ENCODE measurements at regions not wholly inside any gene's neighbourhood (a gene's known extent, or its start where the extent isn't known, plus 50 kb on each side); places are given as distances from the start of the nearest gene placed in this dataset.
"Not testable (repeated sequence)": the region's sequence is repeated elsewhere in the genome, so short reads cannot be mapped to it uniquely, and the experiment has no call there.

DNA sequence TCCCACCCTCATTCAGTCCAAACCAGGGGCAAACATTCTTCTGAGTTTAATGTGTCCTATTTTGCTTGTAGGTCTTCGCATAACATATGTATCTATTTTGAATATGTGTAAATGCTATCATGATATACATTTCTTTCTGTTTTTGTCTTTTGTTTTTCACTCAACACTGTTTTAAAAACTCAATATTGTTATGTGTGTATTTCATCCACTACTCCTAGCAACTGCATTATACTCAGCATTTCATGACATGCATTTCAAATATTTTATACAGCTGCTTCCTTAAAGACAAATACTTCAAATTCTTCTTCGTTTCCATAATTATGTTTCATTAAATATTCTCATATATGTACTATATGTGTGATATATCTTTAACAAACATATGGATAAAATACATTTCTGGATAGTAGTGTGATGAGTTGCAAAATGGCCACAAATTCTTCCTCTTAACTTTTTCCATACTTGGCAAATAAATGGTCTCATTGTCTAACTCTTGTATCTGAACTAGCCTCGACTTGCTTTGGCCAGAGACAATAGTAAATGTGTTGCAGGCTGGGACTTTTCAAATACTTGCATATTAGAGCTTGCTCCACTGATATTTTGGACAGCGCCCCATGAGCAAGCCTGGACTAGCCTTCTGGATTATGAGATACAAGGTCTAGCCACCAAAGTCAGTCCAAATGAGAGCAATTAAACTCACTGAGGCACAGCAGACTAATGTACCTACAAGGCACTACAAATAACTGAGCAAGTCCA is 539.7 kb upstream of the KCND2 start:
- H3K4me3 ChIP-seq (ENCODE audit: low read depth, low read length) = no peak overlapping the region
- TF ChIP-seq, protein P1, sequence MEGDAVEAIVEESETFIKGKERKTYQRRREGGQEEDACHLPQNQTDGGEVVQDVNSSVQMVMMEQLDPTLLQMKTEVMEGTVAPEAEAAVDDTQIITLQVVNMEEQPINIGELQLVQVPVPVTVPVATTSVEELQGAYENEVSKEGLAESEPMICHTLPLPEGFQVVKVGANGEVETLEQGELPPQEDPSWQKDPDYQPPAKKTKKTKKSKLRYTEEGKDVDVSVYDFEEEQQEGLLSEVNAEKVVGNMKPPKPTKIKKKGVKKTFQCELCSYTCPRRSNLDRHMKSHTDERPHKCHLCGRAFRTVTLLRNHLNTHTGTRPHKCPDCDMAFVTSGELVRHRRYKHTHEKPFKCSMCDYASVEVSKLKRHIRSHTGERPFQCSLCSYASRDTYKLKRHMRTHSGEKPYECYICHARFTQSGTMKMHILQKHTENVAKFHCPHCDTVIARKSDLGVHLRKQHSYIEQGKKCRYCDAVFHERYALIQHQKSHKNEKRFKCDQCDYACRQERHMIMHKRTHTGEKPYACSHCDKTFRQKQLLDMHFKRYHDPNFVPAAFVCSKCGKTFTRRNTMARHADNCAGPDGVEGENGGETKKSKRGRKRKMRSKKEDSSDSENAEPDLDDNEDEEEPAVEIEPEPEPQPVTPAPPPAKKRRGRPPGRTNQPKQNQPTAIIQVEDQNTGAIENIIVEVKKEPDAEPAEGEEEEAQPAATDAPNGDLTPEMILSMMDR (IDR thresholded peaks at IDR 0.05; ENCODE audit: low read depth, low read length, missing control alignments) = no peak
- no peak for DNase-seq (ENCODE audit: low read depth)

DNA sequence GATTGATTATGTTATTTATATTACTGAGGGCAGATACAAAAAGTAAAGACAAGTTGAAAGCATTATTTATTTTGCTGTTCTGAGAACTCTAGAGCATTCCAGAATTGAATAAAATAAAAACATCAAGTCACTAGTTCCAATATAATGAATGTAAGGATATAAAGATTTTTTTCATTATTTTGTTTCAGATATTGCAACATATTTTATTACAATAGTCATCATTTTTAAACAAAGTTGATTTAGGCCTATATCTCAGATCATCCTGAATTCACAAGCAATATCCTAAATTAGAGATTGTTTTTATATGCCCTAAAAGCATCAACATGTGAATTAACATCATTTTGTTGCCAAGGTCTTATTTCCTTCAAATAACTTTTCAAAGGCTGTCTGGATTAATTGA is 535.6 kb upstream of the KCND2 start:
- no peak for DNase-seq (ENCODE audit: low read depth)
- TF ChIP-seq, protein P1 (IDR thresholded peaks at IDR 0.05; ENCODE audit: low read depth, low read length, missing control alignments) = no peak
- H3K4me3 ChIP-seq (ENCODE audit: low read depth, low read length) = no peak overlapping the region

DNA sequence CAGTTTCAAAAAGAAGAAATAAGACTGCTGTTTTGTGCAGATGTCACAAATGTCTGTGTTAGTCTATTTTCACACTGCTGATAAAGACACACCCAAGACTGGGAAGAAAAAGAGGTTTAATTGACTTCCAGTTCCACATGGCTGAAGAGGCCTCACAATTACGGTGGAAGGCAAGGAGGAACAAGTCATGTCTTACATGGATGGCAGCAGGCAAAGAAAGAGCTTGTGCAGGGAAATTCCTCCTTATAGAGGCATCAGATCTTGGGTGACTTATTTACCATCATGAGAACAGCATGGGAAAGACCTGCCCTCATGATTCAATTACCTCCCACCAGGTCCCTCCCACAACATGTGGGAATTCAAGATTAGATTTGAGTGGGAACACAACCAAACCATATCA is 527.7 kb upstream of the KCND2 start:
- DNase-seq (ENCODE audit: low read depth); H3K4me3 ChIP-seq (ENCODE audit: low read depth, low read length): not testable (repeated sequence)

DNA sequence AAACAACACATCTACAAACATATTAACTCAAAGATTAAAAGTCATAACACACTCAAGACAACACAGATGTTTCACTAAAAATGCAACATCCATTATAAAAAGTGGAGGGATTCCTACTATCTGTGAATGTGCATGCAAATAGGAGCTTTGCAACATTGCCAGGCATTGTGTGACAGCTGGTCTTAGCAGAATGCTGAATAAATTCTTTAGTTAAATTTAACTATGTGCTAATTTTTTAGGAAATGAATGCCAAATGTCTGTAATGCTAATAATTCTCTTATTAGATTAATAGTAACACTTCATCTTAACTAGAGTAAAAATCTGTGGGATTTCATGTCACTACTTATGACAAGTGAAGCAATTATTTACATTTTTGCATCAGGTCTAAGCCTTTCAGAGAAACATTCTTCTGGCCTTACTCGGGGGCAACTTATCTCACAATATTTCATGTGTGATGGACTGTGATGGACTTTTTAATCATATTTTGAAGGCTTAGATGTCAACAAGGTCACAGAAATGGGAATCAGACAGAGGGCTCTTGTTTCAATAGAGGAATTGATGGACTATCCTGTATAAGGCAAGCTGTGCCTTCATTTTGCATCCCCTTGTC is 524.6 kb upstream of the KCND2 start:
- TF ChIP-seq, protein P1 (IDR thresholded peaks at IDR 0.05; ENCODE audit: low read depth, low read length, missing control alignments) = no peak
- DNase-seq (ENCODE audit: low read depth) = no peak
- H3K4me3 ChIP-seq (ENCODE audit: low read depth, low read length) = no peak overlapping the region

DNA sequence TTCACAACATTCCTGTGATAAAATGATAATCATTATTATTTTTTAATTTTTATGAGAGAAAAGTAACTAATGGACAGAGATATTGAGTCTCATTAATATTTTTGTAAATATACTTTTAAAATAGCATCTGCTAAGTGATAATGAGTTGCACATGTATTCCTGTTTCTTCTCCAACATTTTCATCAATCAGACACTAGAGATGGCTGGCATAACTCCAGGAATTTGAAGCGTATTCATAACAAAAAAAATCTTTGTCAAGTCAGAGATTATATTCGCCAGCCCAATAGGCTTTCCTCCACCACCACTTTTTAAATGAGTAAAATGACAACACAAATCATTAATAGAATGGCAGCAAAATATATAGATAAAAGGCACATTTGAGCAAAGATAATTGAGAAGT is 524.0 kb upstream of the KCND2 start:
- no peak for DNase-seq (ENCODE audit: low read depth)
- TF ChIP-seq, protein P1 (IDR thresholded peaks at IDR 0.05; ENCODE audit: low read depth, low read length, missing control alignments) = no peak
- no peak overlapping the region for H3K4me3 ChIP-seq (ENCODE audit: low read depth, low read length)

DNA sequence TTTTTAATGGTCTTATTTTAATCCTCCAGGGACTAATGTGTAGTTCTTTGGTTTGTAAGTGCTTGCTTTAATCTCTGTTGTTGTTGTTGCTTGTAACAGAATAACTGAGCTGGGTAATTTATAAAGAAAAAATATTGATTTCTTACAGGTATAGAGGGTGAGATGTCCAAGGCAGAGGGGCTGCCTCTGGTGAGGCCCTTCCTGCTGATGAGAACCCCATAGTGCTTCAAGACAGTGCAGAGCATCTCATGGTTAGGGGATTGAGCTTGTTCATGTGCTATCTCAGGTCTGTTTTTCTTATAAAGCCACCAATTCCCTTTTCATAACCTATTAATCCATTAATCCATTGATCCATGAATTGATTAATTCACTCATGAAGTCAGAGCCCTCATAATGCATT is 516.3 kb upstream of the KCND2 start:
- TF ChIP-seq, protein P1 (IDR thresholded peaks at IDR 0.05; ENCODE audit: low read depth, low read length, missing control alignments) = no peak
- no peak overlapping the region for H3K4me3 ChIP-seq (ENCODE audit: low read depth, low read length)
- no peak for DNase-seq (ENCODE audit: low read depth)

DNA sequence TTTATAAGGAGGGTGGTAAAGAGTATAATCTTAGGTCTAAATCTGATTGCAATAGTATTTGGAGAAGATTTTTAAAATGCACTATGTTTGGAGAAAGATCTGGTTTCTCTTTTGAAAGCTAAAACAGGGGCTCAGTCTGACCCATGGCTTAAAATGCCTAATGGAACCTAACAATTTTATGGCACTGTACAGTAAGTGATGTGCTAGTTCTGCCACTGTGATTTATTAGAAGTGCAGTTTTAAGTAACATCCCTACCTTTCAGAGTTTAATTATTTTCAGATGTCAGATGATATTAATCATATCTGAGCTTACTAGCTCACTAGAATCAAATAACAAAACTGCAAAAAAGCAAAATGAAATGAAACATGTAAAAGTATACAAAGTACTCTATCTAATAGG is 514.7 kb upstream of the KCND2 start:
- no peak for DNase-seq (ENCODE audit: low read depth)
- TF ChIP-seq, protein P1 (IDR thresholded peaks at IDR 0.05; ENCODE audit: low read depth, low read length, missing control alignments) = no peak
- H3K4me3 ChIP-seq (ENCODE audit: low read depth, low read length) = no peak overlapping the region

Measured in GM12864 (cell line).